HepG2 (cell line): ENCODE measurements at regions not wholly inside any gene's neighbourhood (a gene's known extent, or its start where the extent isn't known, plus 50 kb on each side); places are given as distances from the start of the nearest gene placed in this dataset.

Source experiments
- ATAC-seq: fragments of 200-7000 bp; cut with Tn5 transposase; 3 replicates; pipeline ENCODE4 v1.9.1; 2020; ENCODE audit warnings: mild to moderate bottlenecking, moderate library complexity
- BruUV-seq: library from RNA; stranded (reverse); fragments of 400-500 nt; replicated peaks from 2 replicates; lab custom pipeline; 2021; lab: Mats Ljungman, UMichigan
- CTCF ChIA-PET: fragments of 300-600 bp; formaldehyde crosslinking; extraction: SDS; loops from one replicate; lab custom pipeline; 2021; ENCODE audit warnings: low total read pairs, inconsistent platforms, low intra/inter-chr PET ratio; lab: Yijun Ruan, JAX
- POLR2A ChIA-PET: fragments of 350-600 bp; sonication (Branson Sonifier 250); formaldehyde crosslinking; loops from one replicate; lab custom pipeline; 2020; ENCODE audit warnings: antibody characterized with exemption, inconsistent platforms; lab: Yijun Ruan, JAX
- DNase-seq: peaks from one replicate; pipeline ENCODE4 v3.0.0-alpha.2; 2015; ENCODE audit warnings: low spot score
- FAIRE-seq: peaks from 3 replicates; lab custom pipeline; 2011; peaks lifted over from hg19 to GRCh38; lab: Jason Lieb, UNC
- H2AFZ ChIP-seq: one replicate; pipeline ENCODE4 v1.6.1; 2011; ENCODE audit warnings: low read length, inconsistent platforms
- H3K27ac ChIP-seq: fragments of 300-600 bp; 3 replicates; pipeline ENCODE4 v1.8.0; 2011; ENCODE audit warnings: mixed run types, mild to moderate bottlenecking, mixed read lengths, low read length, inconsistent platforms; ENCODE audit not compliant: insufficient read depth; ENCODE audit errors: extremely low read length
- H3K27me3 ChIP-seq, 2 experiments: fragments of 200-600 bp in 1 of 2; 2 replicates in 1 of 2; 3 replicates in 1 of 2; pipeline versions ENCODE4 v1.6.0 to v1.8.0; 2011; ENCODE audit warnings: low read length in 2 of 2, mild to moderate bottlenecking in 2 of 2, moderate library complexity in 2 of 2, inconsistent platforms in 1 of 2; ENCODE audit not compliant: insufficient read depth in 2 of 2, control insufficient read depth in 1 of 2
- H3K36me3 ChIP-seq, 2 experiments: fragments of 200-600 bp in 1 of 2; replicated peaks in 1 of 2; 2 replicates in 1 of 2; 3 replicates in 1 of 2; pipeline versions ENCODE4 v1.5.1 to v1.8.0; 2011; ENCODE audit warnings: low read length in 2 of 2, inconsistent platforms in 1 of 2; ENCODE audit not compliant: insufficient read depth in 2 of 2, control insufficient read depth in 1 of 2
- H3K4me1 ChIP-seq: 2 replicates; pipeline ENCODE4 v1.5.1; 2012; ENCODE audit warnings: low read length, inconsistent platforms; ENCODE audit not compliant: insufficient read depth
- H3K4me2 ChIP-seq: 2 replicates; pipeline ENCODE4 v1.6.0; 2011; ENCODE audit warnings: low read depth, low read length, inconsistent platforms
- H3K4me3 ChIP-seq, 3 experiments: fragments of 200-600 bp in 1 of 3; sonication (generic), shearing (Covaris generic) in 1 of 3; replicated peaks in 1 of 3; 2 replicates each; pipeline ENCODE4 v1.5.1; 2011 to 2016; ENCODE audit warnings: low read length in 3 of 3, inconsistent platforms in 2 of 3, low read depth in 2 of 3, mild to moderate bottlenecking in 2 of 3, control low read depth in 1 of 3, mixed read lengths in 1 of 3; ENCODE audit not compliant: insufficient read depth in 1 of 3
- H3K79me2 ChIP-seq: one replicate; pipeline ENCODE4 v1.6.1; 2011; ENCODE audit warnings: low read length, inconsistent platforms; ENCODE audit not compliant: insufficient read depth
- H3K9ac ChIP-seq: 2 replicates; pipeline ENCODE4 v1.6.0; 2011; ENCODE audit warnings: mild to moderate bottlenecking, low read depth, low read length, inconsistent platforms; ENCODE audit not compliant: insufficient read depth
- H3K9me3 ChIP-seq: 2 replicates; pipeline ENCODE4 v1.5.1; 2012; ENCODE audit warnings: mild to moderate bottlenecking, low read length
- H4K20me1 ChIP-seq: 2 replicates; pipeline ENCODE4 v1.6.0; 2011; ENCODE audit warnings: inconsistent platforms, mild to moderate bottlenecking, low read length, moderate library complexity; ENCODE audit not compliant: insufficient read depth
- BATF2 ChIP-seq: sonication (generic); formaldehyde crosslinking; IDR thresholded peaks from 2 replicates; pipeline ENCODE4 v1.8.0; 2022; ENCODE audit warnings: mild to moderate bottlenecking, missing genetic modification reagents, moderate library complexity
- CBX2 ChIP-seq, 2 experiments: fragments of 200-600 bp in 1 of 2; sonication (generic); formaldehyde crosslinking in 1 of 2; IDR thresholded peaks; 2 replicates each; pipeline versions ENCODE4 v1.7.0 to v1.8.1; 2018 to 2022; ENCODE audit warnings: low read depth in 2 of 2, low read length in 1 of 2, mild to moderate bottlenecking in 1 of 2, missing genetic modification reagents in 1 of 2
- CREB3 ChIP-seq: sonication (generic); formaldehyde crosslinking; IDR thresholded peaks from 2 replicates; pipeline ENCODE4 v1.5.0; 2020; ENCODE audit warnings: missing genetic modification reagents
- GATAD2A ChIP-seq: IDR thresholded peaks from 2 replicates; pipeline ENCODE4 v1.6.1; 2016
- RELA ChIP-seq: sonication (generic); formaldehyde crosslinking; IDR thresholded peaks from 2 replicates; pipeline ENCODE4 v1.4.0; 2020; ENCODE audit warnings: missing genetic modification reagents
- SRF ChIP-seq: IDR thresholded peaks from 2 replicates; pipeline ENCODE4 v1.6.1; 2011; ENCODE audit warnings: mild to moderate bottlenecking, low read depth, low read length, moderate library complexity
- STAG1 ChIP-seq: sonication (generic); formaldehyde crosslinking; IDR thresholded peaks from 2 replicates; pipeline ENCODE4 v1.4.0; 2020; ENCODE audit warnings: missing genetic modification reagents
- ZBTB7B ChIP-seq: sonication (generic); formaldehyde crosslinking; IDR thresholded peaks from 2 replicates; pipeline ENCODE4 v1.4.0; 2020; ENCODE audit warnings: missing genetic modification reagents
- ZKSCAN5 ChIP-seq: sonication (generic); formaldehyde crosslinking; IDR thresholded peaks from 2 replicates; pipeline ENCODE4 v1.5.1; 2020; ENCODE audit warnings: mild to moderate bottlenecking, missing genetic modification reagents
- ZNF136 ChIP-seq: sonication (generic); formaldehyde crosslinking; IDR thresholded peaks from 2 replicates; pipeline ENCODE4 v1.8.1; 2022; ENCODE audit warnings: low read depth, mild to moderate bottlenecking, moderate library complexity, missing genetic modification reagents
- ZNF138 ChIP-seq: sonication (generic); formaldehyde crosslinking; IDR thresholded peaks from 2 replicates; pipeline ENCODE4 v1.5.0; 2020; ENCODE audit warnings: mild to moderate bottlenecking, low read depth, missing genetic modification reagents
- ZNF652 ChIP-seq: IDR thresholded peaks from 2 replicates; pipeline ENCODE4 v1.6.1; 2016; ENCODE audit warnings: low read depth, borderline replicate concordance
- ZNF670 ChIP-seq: sonication (generic); formaldehyde crosslinking; IDR thresholded peaks from 2 replicates; pipeline ENCODE4 v1.8.0; 2022; ENCODE audit warnings: mild to moderate bottlenecking, missing genetic modification reagents, borderline replicate concordance
- ZNF720 ChIP-seq: sonication (generic); formaldehyde crosslinking; IDR thresholded peaks from 2 replicates; pipeline ENCODE4 v1.4.0; 2020; ENCODE audit warnings: missing genetic modification reagents
- ZNF781 ChIP-seq: sonication (generic); formaldehyde crosslinking; IDR thresholded peaks from 2 replicates; pipeline ENCODE4 v1.5.1; 2020; ENCODE audit warnings: borderline replicate concordance, mild to moderate bottlenecking, missing genetic modification reagents; ENCODE audit errors: not compliant biosample characterization
- WGBS: methylation state at CpG from one replicate; pipeline ENCODE4 v1.1.6; 2017; ENCODE audit warnings: low lambda C conversion rate; 5-methylcytosine and 5-hydroxymethylcytosine counted together
- in situ Hi-C: cut with HindIII; loops from 2 replicates; pipeline ENCODE4 v1.10.0; 2017; ENCODE audit warnings: low pct_unique_long_range_greater_than_20kb; ENCODE audit not compliant: extremely low pct_ligation_motif_present
- intact Hi-C: fragments of 100-400 bp; cut with micrococcal nuclease; formaldehyde crosslinking; loops from one replicate; pipeline ENCODE4 v1.10.0; 2022; ENCODE audit not compliant: unreplicated experiment
- TF ChIP-seq, protein P1 (sequence below): fragments of 450-650 bp; IDR thresholded peaks from 2 replicates; pipeline ENCODE4 v1.6.1; 2017
- TF ChIP-seq, protein P2 (sequence below): IDR thresholded peaks from 2 replicates; pipeline ENCODE4 v1.6.1; 2016; ENCODE audit warnings: missing genetic modification reagents, missing compliant biosample characterization
- TF ChIP-seq, protein P3 (sequence below): sonication (generic); formaldehyde crosslinking; IDR thresholded peaks from 2 replicates; pipeline ENCODE4 v1.5.1; 2020; ENCODE audit warnings: missing genetic modification reagents, mild to moderate bottlenecking, borderline replicate concordance

GRCh38 chr12:127883013-127883412, 384.0 kb upstream of the TMEM132C start (continued):
- no peak for TF ChIP-seq ZKSCAN5 (CRISPR knock-in tag)
- TF ChIP-seq RELA, result no peak
- no peak for TF ChIP-seq CREB3 (CRISPR knock-in tag)
- no peak for TF ChIP-seq ZNF138 (CRISPR knock-in tag)
- TF ChIP-seq ZNF652 (CRISPR knock-in tag), result no peak
- TF ChIP-seq, protein P1, sequence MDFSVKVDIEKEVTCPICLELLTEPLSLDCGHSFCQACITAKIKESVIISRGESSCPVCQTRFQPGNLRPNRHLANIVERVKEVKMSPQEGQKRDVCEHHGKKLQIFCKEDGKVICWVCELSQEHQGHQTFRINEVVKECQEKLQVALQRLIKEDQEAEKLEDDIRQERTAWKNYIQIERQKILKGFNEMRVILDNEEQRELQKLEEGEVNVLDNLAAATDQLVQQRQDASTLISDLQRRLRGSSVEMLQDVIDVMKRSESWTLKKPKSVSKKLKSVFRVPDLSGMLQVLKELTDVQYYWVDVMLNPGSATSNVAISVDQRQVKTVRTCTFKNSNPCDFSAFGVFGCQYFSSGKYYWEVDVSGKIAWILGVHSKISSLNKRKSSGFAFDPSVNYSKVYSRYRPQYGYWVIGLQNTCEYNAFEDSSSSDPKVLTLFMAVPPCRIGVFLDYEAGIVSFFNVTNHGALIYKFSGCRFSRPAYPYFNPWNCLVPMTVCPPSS, result no peak
- TF ChIP-seq, protein P2, sequence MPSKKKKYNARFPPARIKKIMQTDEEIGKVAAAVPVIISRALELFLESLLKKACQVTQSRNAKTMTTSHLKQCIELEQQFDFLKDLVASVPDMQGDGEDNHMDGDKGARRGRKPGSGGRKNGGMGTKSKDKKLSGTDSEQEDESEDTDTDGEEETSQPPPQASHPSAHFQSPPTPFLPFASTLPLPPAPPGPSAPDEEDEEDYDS (CRISPR knock-in tag), result no peak

DNA sequence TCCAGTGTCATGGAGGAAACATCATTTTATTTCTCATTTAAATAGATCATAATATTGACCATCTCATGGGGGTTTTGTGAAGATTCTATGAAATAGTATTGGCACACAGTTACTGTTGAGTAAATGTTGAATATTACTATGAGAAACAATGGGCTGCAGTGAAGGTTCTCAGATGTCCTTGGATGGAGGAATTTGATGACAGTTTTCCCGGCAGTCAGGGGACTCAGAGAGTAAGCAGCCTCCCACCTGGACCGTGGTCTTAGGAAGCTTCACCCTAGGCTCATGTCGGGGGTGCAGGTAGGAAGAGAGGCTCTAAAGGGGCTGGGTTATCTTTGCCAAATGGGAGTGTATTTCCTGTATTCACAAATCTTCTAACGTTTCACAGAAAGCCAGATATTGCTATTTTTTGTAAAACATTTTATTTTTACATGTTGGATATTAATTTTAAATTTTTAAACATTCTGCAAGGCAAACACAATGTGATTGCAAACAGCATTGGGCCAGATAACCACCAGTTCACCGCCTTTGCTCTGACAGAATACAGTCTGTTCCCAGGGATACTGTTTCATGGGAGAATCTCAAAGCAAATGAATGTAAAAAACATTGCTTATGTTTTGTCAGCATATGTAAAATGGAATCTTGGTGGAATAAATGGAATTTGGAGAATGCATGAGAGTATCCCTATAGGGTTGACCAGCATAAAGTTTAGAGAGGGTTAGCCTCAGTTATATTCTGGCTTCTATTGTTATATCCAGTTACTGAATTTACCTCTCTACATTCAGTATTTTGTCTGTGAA, 380.8 kb upstream of the TMEM132C start:
- ATAC-seq, result no peak
- TF ChIP-seq, protein P3, sequence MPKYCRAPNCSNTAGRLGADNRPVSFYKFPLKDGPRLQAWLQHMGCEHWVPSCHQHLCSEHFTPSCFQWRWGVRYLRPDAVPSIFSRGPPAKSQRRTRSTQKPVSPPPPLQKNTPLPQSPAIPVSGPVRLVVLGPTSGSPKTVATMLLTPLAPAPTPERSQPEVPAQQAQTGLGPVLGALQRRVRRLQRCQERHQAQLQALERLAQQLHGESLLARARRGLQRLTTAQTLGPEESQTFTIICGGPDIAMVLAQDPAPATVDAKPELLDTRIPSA (CRISPR knock-in tag), result no peak
- no peak for TF ChIP-seq GATAD2A (CRISPR knock-in tag)
- TF ChIP-seq ZNF136, result no peak
- TF ChIP-seq ZNF720 (CRISPR knock-in tag), result no peak
- TF ChIP-seq ZNF670, result no peak
- TF ChIP-seq SRF, result no peak
- no peak for TF ChIP-seq ZBTB7B
- TF ChIP-seq ZNF781 (CRISPR knock-in tag), result no peak
- TF ChIP-seq BATF2 (CRISPR knock-in tag), result no peak
- no peak for TF ChIP-seq CBX2 (IDR thresholded peaks at IDR 0.05; ENCODE audit: low read depth, low read length)
- TF ChIP-seq CBX2 (CRISPR knock-in tag; IDR thresholded peaks at IDR 0.05; ENCODE audit: low read depth), result no peak
- TF ChIP-seq, protein P1, result no peak
- TF ChIP-seq STAG1 (CRISPR knock-in tag), result no peak

More for the DNA sequence above, 380.8 kb upstream of the TMEM132C start:
- no peak overlapping the region for H2AFZ ChIP-seq
- ChIA-PET POLR2A (no interaction called here), CTCF (no interaction called here)
- no peak overlapping the region for H3K4me2 ChIP-seq
- H3K9me3 ChIP-seq, result peaks cover 39% of the 10 kb centered on the region
- intact Hi-C loops, result no loop called here
- H3K36me3 ChIP-seq, result no peaks in the 10 kb centered on the region
- H3K79me2 ChIP-seq, result no peaks in the 10 kb centered on the region
- BruUV-seq, result no TSS peak
- no peak for FAIRE-seq
- H3K4me3 ChIP-seq, result no peak overlapping the region
- no peak for DNase-seq
- H4K20me1 ChIP-seq, result no peaks in the 10 kb centered on the region
- no peak overlapping the region for H3K9ac ChIP-seq
- no peaks in the 10 kb centered on the region for H3K27me3 ChIP-seq
- H3K4me1 ChIP-seq, result no peaks in the 10 kb centered on the region
- H3K27ac ChIP-seq, result no peak overlapping the region
- in situ Hi-C loops, result no loop called here
- WGBS, result 1% methylated on average over 5 of the region's 5 CpGs
